HUES48 (cell line): ENCODE measurements at regions not wholly inside any gene's neighbourhood (a gene's known extent, or its start where the extent isn't known, plus 50 kb on each side); places are given as distances from the start of the nearest gene placed in this dataset.

Source experiments
- H3K27ac ChIP-seq: one replicate; pipeline ENCODE4 v1.7.0; 2013; ENCODE audit warnings: low read depth, low read length, inconsistent platforms
- H3K27me3 ChIP-seq: 2 replicates; pipeline ENCODE4 v1.6.1; 2013; ENCODE audit warnings: mild to moderate bottlenecking, low read length; ENCODE audit not compliant: control insufficient read depth, insufficient read depth
- H3K36me3 ChIP-seq: 2 replicates; pipeline ENCODE4 v1.6.1; 2013; ENCODE audit warnings: low read length; ENCODE audit not compliant: control insufficient read depth, insufficient read depth
- H3K4me1 ChIP-seq: 2 replicates; pipeline ENCODE4 v1.6.1; 2013; ENCODE audit warnings: mild to moderate bottlenecking, low read length; ENCODE audit not compliant: control insufficient read depth, insufficient read depth
- H3K4me3 ChIP-seq: 2 replicates; pipeline ENCODE4 v1.5.1; 2013; ENCODE audit warnings: mild to moderate bottlenecking, low read depth, low read length
- H3K9ac ChIP-seq: 2 replicates; pipeline ENCODE4 v1.6.1; 2013; ENCODE audit warnings: mild to moderate bottlenecking, low read depth, low read length, moderate library complexity
- H3K9me3 ChIP-seq: 2 replicates; pipeline ENCODE4 v1.6.1; 2013; ENCODE audit warnings: low read length; ENCODE audit not compliant: control insufficient read depth, insufficient read depth

DNA sequence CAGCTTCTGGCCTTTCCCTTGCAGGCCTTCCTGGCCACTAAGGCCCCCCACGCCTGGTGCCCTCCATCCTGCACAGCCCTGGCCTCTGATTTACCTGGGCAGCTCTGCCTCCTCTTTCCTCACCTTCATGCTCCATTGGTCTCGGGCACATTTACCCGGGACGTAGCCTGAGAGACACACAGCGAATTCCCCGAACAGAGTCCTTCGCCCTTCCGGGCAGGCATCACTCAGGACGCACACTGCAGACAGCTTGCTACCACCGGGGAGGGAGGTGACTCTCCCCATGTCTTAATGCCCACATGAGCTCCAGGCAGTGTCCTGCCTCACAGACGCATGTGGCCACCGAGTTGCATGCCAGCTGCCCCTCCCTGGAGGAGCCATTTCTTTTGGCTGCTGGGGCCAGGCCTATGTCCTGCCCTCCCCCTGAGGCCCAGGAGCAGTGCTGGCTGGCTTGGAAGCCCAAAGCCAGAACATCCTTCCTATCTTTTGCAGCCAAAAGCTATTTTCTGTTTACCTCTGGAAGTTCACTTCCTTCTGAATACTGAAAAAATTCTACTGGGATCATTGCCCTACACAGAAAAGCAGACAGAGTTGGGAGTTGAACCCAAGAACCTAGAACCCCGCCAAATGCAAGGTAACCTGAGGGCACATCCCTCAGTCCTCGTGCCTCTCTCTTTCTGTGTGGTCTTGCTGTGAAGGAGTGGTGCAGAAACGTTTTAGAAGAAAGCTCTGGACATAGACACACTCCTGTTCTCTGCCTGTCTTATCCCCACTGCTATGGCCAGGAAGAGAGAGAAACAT lies 209.5 kb downstream of the TOMM20 start:
- Histone ChIP-seq H3K27me3 (no peaks in the 10 kb centered on the region), H3K4me1 (peaks cover 8% of the 10 kb centered on the region; the same call in 1 of the 2 replicates), H3K9ac (no peak overlapping the region), H3K9me3 (no peaks in the 10 kb centered on the region), H3K36me3 (no peaks in the 10 kb centered on the region), H3K27ac (no peak overlapping the region), H3K4me3 (no peak overlapping the region)

DNA sequence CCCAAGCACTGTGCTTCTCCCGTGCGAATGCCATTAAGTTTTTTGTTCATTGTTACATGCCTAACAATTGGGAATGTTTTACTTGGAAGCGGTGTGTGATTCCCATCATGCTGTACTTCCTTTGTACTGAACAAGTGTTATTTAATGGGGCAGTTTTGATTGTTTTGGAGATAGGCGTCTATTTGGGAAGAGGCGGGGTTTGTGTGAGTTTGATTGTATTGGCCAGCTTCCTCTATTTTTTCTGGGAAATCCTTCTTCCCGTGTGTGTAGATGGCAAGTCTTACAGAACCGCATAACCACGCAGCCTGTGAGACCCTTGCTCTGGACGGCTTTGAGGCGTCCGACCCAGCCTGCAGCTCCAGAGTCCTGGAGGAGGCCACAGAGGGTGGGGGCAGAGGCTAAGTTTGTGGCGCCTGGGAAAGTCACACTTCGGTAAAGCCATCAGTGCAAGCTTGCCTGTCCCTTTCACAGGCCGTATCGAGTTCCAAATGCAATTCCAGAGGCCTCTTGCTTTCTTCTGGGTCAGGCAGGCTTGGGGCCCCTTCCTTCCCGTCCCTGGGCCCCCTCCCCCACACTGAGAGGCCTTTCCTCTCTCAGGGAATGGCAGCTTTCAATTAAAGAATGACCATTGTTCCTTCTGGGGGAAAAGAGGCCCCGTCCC lies 210.3 kb downstream of the TOMM20 start:
- no peak overlapping the region for H3K4me3 ChIP-seq
- no peak overlapping the region for H3K27ac ChIP-seq
- H3K9ac ChIP-seq, result no peak overlapping the region
- H3K36me3 ChIP-seq, result no peaks in the 10 kb centered on the region
- H3K27me3 ChIP-seq, result no peaks in the 10 kb centered on the region
- peaks cover 13% of the 10 kb centered on the region for H3K4me1 ChIP-seq
- H3K9me3 ChIP-seq, result no peaks in the 10 kb centered on the region

DNA sequence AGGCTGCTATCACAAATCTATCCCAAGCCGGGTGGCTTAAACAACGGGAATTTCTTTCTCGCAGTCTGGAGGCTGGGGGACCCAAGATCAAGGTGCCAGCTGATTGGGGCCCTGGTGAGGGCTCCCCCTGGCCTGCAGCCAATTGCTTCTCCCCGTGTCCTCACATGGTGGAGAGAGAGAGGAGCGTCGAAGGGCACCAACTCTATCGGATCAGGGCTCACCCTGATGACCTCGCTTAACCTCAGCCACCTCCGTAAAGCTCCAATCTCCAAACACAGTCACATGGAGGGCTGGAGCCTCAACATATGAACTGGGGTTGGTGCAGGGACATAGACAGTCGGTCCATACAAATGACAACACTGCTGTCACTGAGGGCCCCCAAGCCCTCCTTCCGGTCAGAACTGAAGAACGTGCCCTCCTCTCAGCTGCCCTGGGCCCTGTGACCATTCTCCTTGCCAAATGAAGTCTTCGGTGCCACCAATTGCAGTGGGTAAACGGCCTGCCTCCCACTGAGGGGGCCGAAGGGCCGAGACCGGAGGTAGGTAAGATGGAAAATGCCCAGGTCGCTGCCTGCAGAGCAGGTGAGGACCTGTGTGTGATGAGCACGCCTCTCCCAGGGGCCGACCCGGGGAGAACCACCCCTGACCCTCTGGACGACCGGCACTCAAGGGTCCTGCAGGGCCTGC lies 211.0 kb downstream of the TOMM20 start:
- H3K4me3 ChIP-seq, result no peak overlapping the region
- H3K4me1 ChIP-seq, result peaks cover 18% of the 10 kb centered on the region
- no peaks in the 10 kb centered on the region for H3K9me3 ChIP-seq
- no peak overlapping the region for H3K9ac ChIP-seq
- H3K36me3 ChIP-seq, result no peaks in the 10 kb centered on the region
- no peak overlapping the region for H3K27ac ChIP-seq
- no peaks in the 10 kb centered on the region for H3K27me3 ChIP-seq

- H3K4me1 ChIP-seq, result peaks cover 21% of the 10 kb centered on the region
- H3K36me3 ChIP-seq, result no peaks in the 10 kb centered on the region
- H3K27ac ChIP-seq, result no peak overlapping the region
- no peak overlapping the region for H3K4me3 ChIP-seq
- no peaks in the 10 kb centered on the region for H3K9me3 ChIP-seq
- H3K9ac ChIP-seq, result no peak overlapping the region
- no peaks in the 10 kb centered on the region for H3K27me3 ChIP-seq
Measured at GRCh38 chr1:234916840-234917239, 211.8 kb downstream of the TOMM20 start.

DNA sequence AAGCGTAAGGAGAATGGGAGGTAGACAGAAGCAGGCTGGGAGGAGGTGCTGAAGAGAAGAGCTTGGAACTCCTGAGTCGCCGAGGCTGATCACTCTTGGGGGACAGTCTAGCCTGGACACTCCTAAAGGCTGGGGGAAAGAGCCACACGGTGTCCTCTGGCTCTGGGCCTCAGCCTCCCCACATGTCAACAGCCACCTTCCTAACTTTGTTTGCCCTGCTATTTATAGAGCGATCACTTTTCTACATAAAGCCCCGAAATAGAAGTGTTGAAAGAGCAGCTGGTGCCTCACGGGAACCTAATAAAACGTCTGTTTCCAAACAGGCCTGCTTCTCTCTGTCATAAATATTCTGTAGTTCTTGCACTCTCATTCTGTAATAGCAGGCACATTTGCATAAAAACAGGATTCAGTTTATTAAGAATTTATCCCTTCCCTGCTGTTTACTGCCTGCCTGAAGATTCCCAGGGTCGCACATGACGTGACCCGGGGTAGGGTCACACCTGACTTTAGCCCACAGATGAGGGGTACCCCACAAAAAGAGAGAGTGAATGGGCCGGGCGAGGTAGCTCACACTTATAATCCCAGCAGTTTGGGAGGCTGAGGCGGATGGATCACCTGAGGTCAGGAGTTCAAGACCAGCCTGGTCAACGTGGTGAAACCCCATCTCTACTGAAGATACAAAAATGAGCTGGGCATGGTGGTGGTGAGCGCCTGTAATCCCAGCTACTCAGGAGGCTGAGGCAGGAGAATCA lies 212.5 kb downstream of the TOMM20 start:
- no peaks in the 10 kb centered on the region for H3K9me3 ChIP-seq
- no peak overlapping the region for H3K4me3 ChIP-seq
- no peaks in the 10 kb centered on the region for H3K27me3 ChIP-seq
- H3K36me3 ChIP-seq, result no peaks in the 10 kb centered on the region
- H3K27ac ChIP-seq, result no peak overlapping the region
- peaks cover 22% of the 10 kb centered on the region for H3K4me1 ChIP-seq
- H3K9ac ChIP-seq, result no peak overlapping the region

- Histone ChIP-seq H3K9me3 (no peaks in the 10 kb centered on the region), H3K27ac (no peak overlapping the region), H3K36me3 (no peaks in the 10 kb centered on the region), H3K27me3 (no peaks in the 10 kb centered on the region), H3K9ac (no peak overlapping the region), H3K4me3 (no peak overlapping the region), H3K4me1 (peaks cover 22% of the 10 kb centered on the region)
Measured at GRCh38 chr1:234914606-234915290, 213.9 kb downstream of the TOMM20 start.

DNA sequence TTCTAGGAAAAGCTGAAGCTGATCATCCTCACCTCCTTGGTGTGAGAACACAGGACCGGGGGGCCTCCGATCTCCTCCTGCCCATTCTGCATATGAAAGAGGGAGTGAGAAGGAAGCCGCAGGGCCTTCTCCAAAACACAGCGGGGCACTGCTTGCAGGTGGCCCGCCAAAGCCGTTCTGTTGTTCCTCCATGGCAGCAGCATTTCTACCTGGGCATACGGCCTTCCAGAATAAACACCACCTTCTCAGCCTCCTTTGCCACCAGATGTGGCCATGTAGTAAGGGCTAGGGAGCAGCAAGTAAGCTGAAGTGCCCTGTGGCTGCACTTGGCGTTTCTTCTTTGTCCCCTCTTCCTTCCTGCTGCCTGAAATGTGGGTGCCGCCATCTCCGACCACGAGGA lies 214.9 kb downstream of the TOMM20 start:
- no peaks in the 10 kb centered on the region for H3K9me3 ChIP-seq
- H3K36me3 ChIP-seq, result no peaks in the 10 kb centered on the region
- no peaks in the 10 kb centered on the region for H3K27me3 ChIP-seq
- H3K27ac ChIP-seq, result peak overlapping the region; percentile 56
- H3K9ac ChIP-seq, result no peak overlapping the region
- peaks cover 19% of the 10 kb centered on the region for H3K4me1 ChIP-seq
- no peak overlapping the region for H3K4me3 ChIP-seq

DNA sequence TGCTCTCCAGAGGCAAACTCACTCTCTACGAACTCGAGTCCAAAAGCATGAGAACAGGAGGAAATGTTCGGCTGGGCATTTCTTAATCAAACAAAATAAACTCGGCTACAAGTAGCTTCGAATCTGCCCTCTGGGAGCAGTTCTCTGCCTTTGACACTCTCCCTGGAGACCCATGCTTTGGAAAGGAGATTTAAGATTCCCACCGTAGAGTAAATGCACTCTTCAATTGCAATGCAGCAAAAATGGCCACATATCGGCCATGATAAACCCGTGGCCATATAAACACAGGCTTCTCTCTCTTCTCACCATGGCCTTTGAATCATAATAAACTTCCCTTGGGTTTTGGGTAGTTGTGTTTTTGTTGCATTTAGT lies 215.4 kb downstream of the TOMM20 start:
- Histone ChIP-seq H3K9me3 (no peaks in the 10 kb centered on the region), H3K36me3 (no peaks in the 10 kb centered on the region), H3K4me3 (no peak overlapping the region), H3K9ac (no peak overlapping the region), H3K27me3 (no peaks in the 10 kb centered on the region), H3K4me1 (peaks cover 14% of the 10 kb centered on the region), H3K27ac (peak overlapping the region; percentile 56)

DNA sequence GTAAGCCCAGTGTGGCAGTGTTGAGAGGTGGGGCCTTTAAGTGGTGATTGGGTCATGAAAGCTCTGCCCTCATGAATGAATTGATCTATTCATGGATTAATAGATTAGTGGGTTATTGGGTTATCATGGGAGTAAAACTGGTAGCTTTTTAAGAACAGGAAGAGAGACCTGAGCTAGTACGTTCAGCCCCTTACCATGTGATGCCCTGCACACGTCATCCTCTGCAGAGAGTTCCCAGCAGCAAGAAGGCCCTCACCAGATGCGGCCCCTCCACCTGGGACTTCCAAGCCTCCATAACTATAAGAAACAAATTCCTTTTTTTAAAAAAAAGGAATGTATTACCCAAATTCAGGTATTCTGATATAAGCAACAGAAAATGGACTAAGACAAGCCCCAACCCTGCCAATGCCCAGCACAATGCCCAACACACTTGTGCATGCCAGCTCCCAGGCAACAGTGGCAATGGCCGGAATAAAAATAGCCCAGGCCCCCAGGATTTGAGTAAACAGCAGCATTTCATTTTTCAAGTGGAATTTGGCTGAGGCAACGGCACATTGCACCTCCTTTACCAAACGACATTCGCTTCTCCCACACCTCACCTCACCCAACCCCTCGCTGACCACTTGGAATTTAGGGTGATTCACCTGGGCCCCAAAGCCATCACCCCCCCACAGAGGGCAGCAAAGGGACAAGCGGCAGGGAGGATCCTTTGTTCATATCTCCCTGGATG lies 215.9 kb downstream of the TOMM20 start:
- H3K9ac ChIP-seq, result no peak overlapping the region
- peaks cover 14% of the 10 kb centered on the region for H3K4me1 ChIP-seq
- peak overlapping the region; percentile 56 for H3K27ac ChIP-seq
- H3K4me3 ChIP-seq, result no peak overlapping the region
- no peaks in the 10 kb centered on the region for H3K27me3 ChIP-seq
- no peaks in the 10 kb centered on the region for H3K9me3 ChIP-seq
- no peaks in the 10 kb centered on the region for H3K36me3 ChIP-seq

- no peaks in the 10 kb centered on the region for H3K36me3 ChIP-seq
- H3K4me3 ChIP-seq, result no peak overlapping the region
- no peak overlapping the region for H3K9ac ChIP-seq
- H3K4me1 ChIP-seq, result peaks cover 14% of the 10 kb centered on the region
- H3K27ac ChIP-seq, result peak overlapping the region; percentile 27
- H3K9me3 ChIP-seq, result no peaks in the 10 kb centered on the region
- no peaks in the 10 kb centered on the region for H3K27me3 ChIP-seq
Measured at GRCh38 chr1:234911787-234912186, 216.8 kb downstream of the TOMM20 start.
